ENCODE measurements at regions not wholly inside any gene's neighbourhood (a gene's known extent, or its start where the extent isn't known, plus 50 kb on each side); places are given as distances from the start of the nearest gene placed in this dataset.

DNA sequence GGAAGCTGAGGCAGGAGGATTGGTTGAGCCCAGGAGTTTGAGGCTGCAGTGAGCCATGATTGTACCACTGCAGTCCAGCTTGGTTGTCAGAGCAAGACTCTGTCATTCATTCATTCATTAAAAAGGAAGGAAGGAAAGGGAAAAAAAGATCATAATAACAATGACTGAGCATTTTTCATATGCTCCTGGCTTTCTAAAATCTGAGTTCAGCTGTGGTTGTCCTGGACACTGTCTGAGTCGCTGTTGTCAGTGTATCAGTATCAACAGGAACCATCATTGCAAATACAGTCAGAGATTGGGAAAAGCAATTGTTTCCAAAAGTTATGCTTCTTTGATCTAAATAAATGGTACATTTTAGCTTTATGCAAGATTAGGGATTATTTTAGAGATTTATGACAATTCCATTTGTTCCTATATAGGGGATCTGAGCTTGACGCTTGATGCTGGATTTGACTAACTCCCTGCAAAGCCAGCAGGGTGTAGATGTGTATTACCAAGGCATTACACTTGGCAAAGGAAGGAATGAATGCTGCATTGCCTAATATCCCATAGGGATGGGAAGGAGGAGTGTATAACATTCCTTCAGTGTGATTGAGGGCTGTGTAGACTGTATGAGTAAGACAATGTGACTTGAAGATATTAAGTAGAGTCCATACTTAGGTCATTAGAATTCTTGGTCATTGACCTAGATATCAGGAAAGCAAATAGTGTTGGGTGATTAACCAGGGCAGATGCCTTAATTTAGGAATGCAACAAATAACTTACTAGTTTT is 100.2 kb downstream of the DISP1 start:
- TF ChIP-seq FOXM1 (IDR thresholded peaks at IDR 0.05; ENCODE audit: borderline replicate concordance, low read depth) (no peak), EGR1 (IDR thresholded peaks at IDR 0.05) (no peak), EP300 (IDR thresholded peaks at IDR 0.05; ENCODE audit: borderline replicate concordance) (no peak), ZBTB7A (IDR thresholded peaks at IDR 0.05; ENCODE audit: low read depth) (no peak), TEAD4 (IDR thresholded peaks at IDR 0.05) (no peak), YY1 (IDR thresholded peaks at IDR 0.05; ENCODE audit: low read depth) (no peak), NFIC (IDR thresholded peaks at IDR 0.05) (no peak), TCF12 (IDR thresholded peaks at IDR 0.05; ENCODE audit: low read depth) (no peak), TAF1 (IDR thresholded peaks at IDR 0.05; ENCODE audit: low read depth) (no peak), CREB1 (IDR thresholded peaks at IDR 0.05; ENCODE audit: low read depth) (no peak), CEBPB (IDR thresholded peaks at IDR 0.05) (no peak), RAD21 (IDR thresholded peaks at IDR 0.05; ENCODE audit: low read depth) (no peak)
- TF ChIP-seq, protein P1, sequence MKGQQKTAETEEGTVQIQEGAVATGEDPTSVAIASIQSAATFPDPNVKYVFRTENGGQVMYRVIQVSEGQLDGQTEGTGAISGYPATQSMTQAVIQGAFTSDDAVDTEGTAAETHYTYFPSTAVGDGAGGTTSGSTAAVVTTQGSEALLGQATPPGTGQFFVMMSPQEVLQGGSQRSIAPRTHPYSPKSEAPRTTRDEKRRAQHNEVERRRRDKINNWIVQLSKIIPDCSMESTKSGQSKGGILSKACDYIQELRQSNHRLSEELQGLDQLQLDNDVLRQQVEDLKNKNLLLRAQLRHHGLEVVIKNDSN (IDR thresholded peaks at IDR 0.05): no peak
- TF ChIP-seq, protein P2, sequence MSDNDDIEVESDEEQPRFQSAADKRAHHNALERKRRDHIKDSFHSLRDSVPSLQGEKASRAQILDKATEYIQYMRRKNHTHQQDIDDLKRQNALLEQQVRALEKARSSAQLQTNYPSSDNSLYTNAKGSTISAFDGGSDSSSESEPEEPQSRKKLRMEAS (IDR thresholded peaks at IDR 0.05): no peak
- TF ChIP-seq, protein P3, sequence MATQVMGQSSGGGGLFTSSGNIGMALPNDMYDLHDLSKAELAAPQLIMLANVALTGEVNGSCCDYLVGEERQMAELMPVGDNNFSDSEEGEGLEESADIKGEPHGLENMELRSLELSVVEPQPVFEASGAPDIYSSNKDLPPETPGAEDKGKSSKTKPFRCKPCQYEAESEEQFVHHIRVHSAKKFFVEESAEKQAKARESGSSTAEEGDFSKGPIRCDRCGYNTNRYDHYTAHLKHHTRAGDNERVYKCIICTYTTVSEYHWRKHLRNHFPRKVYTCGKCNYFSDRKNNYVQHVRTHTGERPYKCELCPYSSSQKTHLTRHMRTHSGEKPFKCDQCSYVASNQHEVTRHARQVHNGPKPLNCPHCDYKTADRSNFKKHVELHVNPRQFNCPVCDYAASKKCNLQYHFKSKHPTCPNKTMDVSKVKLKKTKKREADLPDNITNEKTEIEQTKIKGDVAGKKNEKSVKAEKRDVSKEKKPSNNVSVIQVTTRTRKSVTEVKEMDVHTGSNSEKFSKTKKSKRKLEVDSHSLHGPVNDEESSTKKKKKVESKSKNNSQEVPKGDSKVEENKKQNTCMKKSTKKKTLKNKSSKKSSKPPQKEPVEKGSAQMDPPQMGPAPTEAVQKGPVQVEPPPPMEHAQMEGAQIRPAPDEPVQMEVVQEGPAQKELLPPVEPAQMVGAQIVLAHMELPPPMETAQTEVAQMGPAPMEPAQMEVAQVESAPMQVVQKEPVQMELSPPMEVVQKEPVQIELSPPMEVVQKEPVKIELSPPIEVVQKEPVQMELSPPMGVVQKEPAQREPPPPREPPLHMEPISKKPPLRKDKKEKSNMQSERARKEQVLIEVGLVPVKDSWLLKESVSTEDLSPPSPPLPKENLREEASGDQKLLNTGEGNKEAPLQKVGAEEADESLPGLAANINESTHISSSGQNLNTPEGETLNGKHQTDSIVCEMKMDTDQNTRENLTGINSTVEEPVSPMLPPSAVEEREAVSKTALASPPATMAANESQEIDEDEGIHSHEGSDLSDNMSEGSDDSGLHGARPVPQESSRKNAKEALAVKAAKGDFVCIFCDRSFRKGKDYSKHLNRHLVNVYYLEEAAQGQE (IDR thresholded peaks at IDR 0.05; ENCODE audit: low read depth): no peak

DNA sequence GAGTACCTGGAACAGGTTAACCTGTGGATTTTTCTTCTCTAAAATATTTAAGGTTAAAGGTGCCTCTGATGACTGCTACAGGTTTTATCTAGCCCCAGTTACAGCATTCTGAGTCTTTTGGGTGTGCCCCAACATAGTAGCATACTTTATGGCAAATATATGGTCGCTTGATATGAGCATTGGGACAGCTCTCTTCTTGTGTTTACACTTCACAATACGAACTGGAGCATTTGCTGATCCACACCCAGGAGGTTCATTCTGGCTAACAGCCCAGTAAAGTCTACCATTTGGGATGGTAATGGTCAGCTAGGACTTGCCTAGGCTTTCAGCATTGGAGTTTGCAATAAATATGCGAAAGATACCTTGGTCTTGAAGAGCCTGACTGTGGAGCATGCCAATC is 101.3 kb downstream of the DISP1 start:
- TF ChIP-seq, protein P3 (IDR thresholded peaks at IDR 0.05; ENCODE audit: low read depth): no peak
- TF ChIP-seq TEAD4 (IDR thresholded peaks at IDR 0.05): no peak
- TF ChIP-seq FOXM1 (IDR thresholded peaks at IDR 0.05; ENCODE audit: borderline replicate concordance, low read depth): no peak
- TF ChIP-seq CREB1 (IDR thresholded peaks at IDR 0.05; ENCODE audit: low read depth): no peak
- TF ChIP-seq, protein P2 (IDR thresholded peaks at IDR 0.05): no peak
- no peak for TF ChIP-seq TCF12 (IDR thresholded peaks at IDR 0.05; ENCODE audit: low read depth)
- TF ChIP-seq CEBPB (IDR thresholded peaks at IDR 0.05): no peak
- TF ChIP-seq, protein P1 (IDR thresholded peaks at IDR 0.05): no peak
- no peak for TF ChIP-seq NFIC (IDR thresholded peaks at IDR 0.05)
- no peak for TF ChIP-seq TAF1 (IDR thresholded peaks at IDR 0.05; ENCODE audit: low read depth)
- TF ChIP-seq YY1 (IDR thresholded peaks at IDR 0.05; ENCODE audit: low read depth): no peak
- TF ChIP-seq EGR1 (IDR thresholded peaks at IDR 0.05): no peak
- TF ChIP-seq EP300 (IDR thresholded peaks at IDR 0.05; ENCODE audit: borderline replicate concordance): no peak
- no peak for TF ChIP-seq RAD21 (IDR thresholded peaks at IDR 0.05; ENCODE audit: low read depth)
- no peak for TF ChIP-seq ZBTB7A (IDR thresholded peaks at IDR 0.05; ENCODE audit: low read depth)

DNA sequence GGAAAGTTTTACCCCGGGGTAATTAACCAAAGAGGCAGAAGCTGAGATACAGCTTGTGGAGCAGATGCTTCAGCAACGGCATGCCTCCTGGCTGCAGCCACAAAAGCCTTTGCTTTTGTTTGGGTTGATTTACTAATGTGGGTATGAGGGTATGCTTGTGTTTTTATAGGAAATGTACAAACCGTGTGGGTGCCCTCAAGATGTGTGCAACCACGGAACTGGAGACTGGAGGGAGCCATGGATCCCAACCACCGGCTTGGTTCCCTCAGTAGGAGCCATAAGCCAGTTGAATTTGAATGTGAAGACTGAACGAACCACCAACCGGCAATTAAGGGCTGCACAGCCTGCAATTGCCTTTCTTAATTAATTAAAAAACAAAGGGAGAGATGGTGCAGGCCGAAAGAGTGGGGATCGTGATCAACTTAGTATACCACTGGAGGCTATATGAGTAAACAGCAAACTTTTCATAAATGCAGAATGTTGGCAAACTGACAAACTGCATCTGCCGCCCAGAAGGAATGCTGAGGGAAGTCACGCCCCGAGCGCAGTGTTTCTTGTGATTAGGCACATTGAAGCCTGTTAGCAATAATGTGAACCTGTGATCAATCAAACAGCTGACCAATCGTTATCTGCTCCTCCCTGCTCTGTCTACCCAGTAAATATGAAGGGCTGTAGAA is 104.1 kb downstream of the DISP1 start:
- TF ChIP-seq RAD21 (IDR thresholded peaks at IDR 0.05; ENCODE audit: low read depth) (no peak), EP300 (IDR thresholded peaks at IDR 0.05; ENCODE audit: borderline replicate concordance) (no peak), FOXM1 (IDR thresholded peaks at IDR 0.05; ENCODE audit: borderline replicate concordance, low read depth) (no peak), TEAD4 (IDR thresholded peaks at IDR 0.05) (no peak), EGR1 (IDR thresholded peaks at IDR 0.05) (no peak)

DNA sequence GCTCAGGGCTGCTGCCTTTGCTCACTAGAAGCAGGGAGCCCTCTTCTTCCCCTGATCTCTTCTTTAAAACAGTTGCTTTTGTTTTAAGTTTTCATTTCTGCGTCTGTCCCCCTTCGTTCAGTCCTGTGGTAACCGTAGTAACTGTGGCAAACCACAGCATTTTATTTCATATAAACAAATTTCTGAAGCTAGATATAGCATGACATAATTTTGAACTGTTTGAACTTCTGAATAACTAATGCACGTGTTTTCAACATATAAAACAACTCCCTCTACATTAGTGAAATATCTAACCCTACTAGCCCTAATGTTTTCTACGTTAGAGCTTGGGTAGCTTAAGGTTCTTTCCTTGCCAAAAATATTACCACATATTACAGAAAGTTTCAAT is 104.6 kb downstream of the DISP1 start:
- TF ChIP-seq YY1 (IDR thresholded peaks at IDR 0.05; ENCODE audit: low read depth): no peak
- no peak for TF ChIP-seq TCF12 (IDR thresholded peaks at IDR 0.05; ENCODE audit: low read depth)
- TF ChIP-seq EGR1 (IDR thresholded peaks at IDR 0.05): no peak
- TF ChIP-seq NFIC (IDR thresholded peaks at IDR 0.05): no peak
- TF ChIP-seq EP300 (IDR thresholded peaks at IDR 0.05; ENCODE audit: borderline replicate concordance): no peak
- TF ChIP-seq RAD21 (IDR thresholded peaks at IDR 0.05; ENCODE audit: low read depth): no peak
- TF ChIP-seq, protein P2 (IDR thresholded peaks at IDR 0.05): no peak
- TF ChIP-seq TAF1 (IDR thresholded peaks at IDR 0.05; ENCODE audit: low read depth): no peak
- no peak for TF ChIP-seq CEBPB (IDR thresholded peaks at IDR 0.05)
- TF ChIP-seq, protein P1 (IDR thresholded peaks at IDR 0.05): no peak
- TF ChIP-seq TEAD4 (IDR thresholded peaks at IDR 0.05): no peak
